Fibroblast of mammary gland (primary cell): ENCODE measurements at regions not wholly inside any gene's neighbourhood (a gene's known extent, or its start where the extent isn't known, plus 50 kb on each side); places are given as distances from the start of the nearest gene placed in this dataset.

ENCODE experiments used
- DNase-seq: peaks from one replicate; pipeline ENCODE4 v3.0.0-alpha.2; 2010; ENCODE audit warnings: low read depth
- H3K4me3 ChIP-seq: 2 replicates; pipeline ENCODE4 v1.5.1; 2011; ENCODE audit warnings: low read depth, mild to moderate bottlenecking, low read length, moderate library complexity; ENCODE audit not compliant: control insufficient read depth
- CTCF ChIP-seq: conservative IDR thresholded peaks from 2 replicates; pipeline ENCODE4 v1.5.1; 2011; ENCODE audit warnings: low read depth, low read length, inconsistent platforms; ENCODE audit not compliant: control insufficient read depth, insufficient read depth

GRCh38 chr13:76091076-76091475 lies 454.9 kb downstream of the LMO7 start:
- no peak for TF ChIP-seq CTCF
- DNase-seq: no peak
- no peak overlapping the region for H3K4me3 ChIP-seq

- TF ChIP-seq CTCF: no peak
- no peak overlapping the region for H3K4me3 ChIP-seq
- DNase-seq: no peak
These were observed 450.6 kb downstream of the LMO7 start for GRCh38 chr13:76086729-76087128.

GRCh38 chr13:76067850-76068249 lies 431.7 kb downstream of the LMO7 start:
- no peak overlapping the region for H3K4me3 ChIP-seq
- no peak for DNase-seq
- no peak for TF ChIP-seq CTCF

- no peak for TF ChIP-seq CTCF
- no peak overlapping the region for H3K4me3 ChIP-seq
- DNase-seq: no peak
These were observed 417.1 kb downstream of the LMO7 start for GRCh38 chr13:76053181-76053580.

GRCh38 chr13:76049376-76049746 lies 413.2 kb downstream of the LMO7 start:
- H3K4me3 ChIP-seq: no peak overlapping the region
- TF ChIP-seq CTCF: no peak
- DNase-seq: no peak

GRCh38 chr13:76048675-76049375 lies 412.7 kb downstream of the LMO7 start:
- no peak for DNase-seq
- TF ChIP-seq CTCF: no peak
- H3K4me3 ChIP-seq: no peak overlapping the region

GRCh38 chr13:76048131-76048530 lies 412.0 kb downstream of the LMO7 start:
- no peak for TF ChIP-seq CTCF
- no peak for DNase-seq
- no peak overlapping the region for H3K4me3 ChIP-seq
